Esophagus muscularis mucosa (tissue), 4 donors: ENCODE measurements at regions not wholly inside any gene's neighbourhood (a gene's known extent, or its start where the extent isn't known, plus 50 kb on each side); places are given as distances from the start of the nearest gene placed in this dataset.
"Not testable (repeated sequence)": the region's sequence is repeated elsewhere in the genome, so short reads cannot be mapped to it uniquely, and the experiment has no call there.

ENCODE experiments used
- EP300 ChIP-seq: sonication (generic); formaldehyde crosslinking; IDR thresholded peaks from one replicate; pipeline ENCODE4 v1.6.1; 2017; ENCODE audit warnings: antibody characterized with exemption
- POLR2A ChIP-seq: fragments of 450-650 bp; IDR thresholded peaks from one replicate; pipeline ENCODE4 v1.6.1; 2017; ENCODE audit warnings: antibody characterized with exemption, moderate library complexity, mild to moderate bottlenecking, low read depth
- POLR2AphosphoS5 ChIP-seq, 2 donors: sonication (generic); formaldehyde crosslinking; IDR thresholded peaks; one replicate each; pipeline ENCODE4 v1.6.1; 2017; ENCODE audit warnings: antibody characterized with exemption in 2 of 2
- TF ChIP-seq, protein P1 (sequence below), 3 experiments: fragments of 200-600 bp in 2 of 3; fragments of 450-650 bp in 1 of 3; sonication (generic) in 2 of 3; IDR thresholded peaks; one replicate each; pipeline ENCODE4 v1.5.1; 2017 to 2019; ENCODE audit warnings: antibody characterized with exemption in 3 of 3, mild to moderate bottlenecking in 2 of 3, moderate library complexity in 1 of 3

DNA sequence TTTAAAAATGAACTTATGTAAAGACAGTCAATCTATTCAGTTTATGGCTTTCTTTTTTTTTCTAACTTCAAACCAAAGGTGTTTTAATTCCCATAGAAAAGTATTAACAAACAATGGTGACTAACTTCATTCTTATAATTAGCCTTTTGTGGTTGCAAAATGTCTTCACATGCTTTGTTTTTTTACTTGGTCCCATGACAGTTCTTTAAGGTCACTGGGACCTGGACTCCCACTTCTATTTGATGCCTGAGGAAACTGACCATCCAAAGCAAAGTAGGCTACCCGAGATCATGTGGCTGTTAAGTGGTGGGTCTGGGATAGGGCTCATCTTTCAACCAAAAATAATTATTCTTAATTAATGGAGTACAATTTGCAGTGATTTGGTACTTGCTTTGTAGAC is 74.6 kb upstream of the CDC42EP3 start:
- TF ChIP-seq, protein P1, sequence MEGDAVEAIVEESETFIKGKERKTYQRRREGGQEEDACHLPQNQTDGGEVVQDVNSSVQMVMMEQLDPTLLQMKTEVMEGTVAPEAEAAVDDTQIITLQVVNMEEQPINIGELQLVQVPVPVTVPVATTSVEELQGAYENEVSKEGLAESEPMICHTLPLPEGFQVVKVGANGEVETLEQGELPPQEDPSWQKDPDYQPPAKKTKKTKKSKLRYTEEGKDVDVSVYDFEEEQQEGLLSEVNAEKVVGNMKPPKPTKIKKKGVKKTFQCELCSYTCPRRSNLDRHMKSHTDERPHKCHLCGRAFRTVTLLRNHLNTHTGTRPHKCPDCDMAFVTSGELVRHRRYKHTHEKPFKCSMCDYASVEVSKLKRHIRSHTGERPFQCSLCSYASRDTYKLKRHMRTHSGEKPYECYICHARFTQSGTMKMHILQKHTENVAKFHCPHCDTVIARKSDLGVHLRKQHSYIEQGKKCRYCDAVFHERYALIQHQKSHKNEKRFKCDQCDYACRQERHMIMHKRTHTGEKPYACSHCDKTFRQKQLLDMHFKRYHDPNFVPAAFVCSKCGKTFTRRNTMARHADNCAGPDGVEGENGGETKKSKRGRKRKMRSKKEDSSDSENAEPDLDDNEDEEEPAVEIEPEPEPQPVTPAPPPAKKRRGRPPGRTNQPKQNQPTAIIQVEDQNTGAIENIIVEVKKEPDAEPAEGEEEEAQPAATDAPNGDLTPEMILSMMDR (IDR thresholded peaks at IDR 0.05) = not testable (repeated sequence)
- not testable (repeated sequence) for TF ChIP-seq POLR2A; EP300; POLR2AphosphoS5 (IDR thresholded peaks at IDR 0.05)
